ENCODE measurements at regions not wholly inside any gene's neighbourhood (a gene's known extent, or its start where the extent isn't known, plus 50 kb on each side); places are given as distances from the start of the nearest gene placed in this dataset.
"Not testable (repeated sequence)": the region's sequence is repeated elsewhere in the genome, so short reads cannot be mapped to it uniquely, and the experiment has no call there.

- no peak for DNase-seq
- no peaks in the 10 kb centered on the region for H3K4me1 ChIP-seq
- no peaks in the 10 kb centered on the region for H3K36me3 ChIP-seq
- peaks cover 0 to 32% (median 18%) of the 10 kb centered on the region in 8 donors for H3K9me3 ChIP-seq
- H3K27me3 ChIP-seq (replicated peaks in 1 of 7) = peaks cover 0 to 20% (median 0%) of the 10 kb centered on the region in 7 donors
- intact Hi-C loops (cut with DNase I; ENCODE audit: low total_unique reads) = no loop called here
- 29 to 43% (median 33%) methylated on average over 5 of the region's 5 CpGs for WGBS, 5 donors
- TF ChIP-seq POLR2A (IDR thresholded peaks at IDR 0.05) (no peak), POLR2AphosphoS5 (IDR thresholded peaks at IDR 0.05) (no peak), CTCF (IDR thresholded peaks at IDR 0.05 in 8 of 11, conservative IDR thresholded peaks at IDR 0.05 in 3 of 11) (peak in 3 of 11 experiments; percentile 4 to 26 (median 17))
- H3K27ac ChIP-seq = no peak overlapping the region
- no peak overlapping the region for H3K4me3 ChIP-seq
Observed at GRCh38 chr9:33737811-33738606, 57.4 kb upstream of the PRSS3 start.

- TF ChIP-seq POLR2A (IDR thresholded peaks at IDR 0.05) = no peak
- no peak for TF ChIP-seq POLR2AphosphoS5 (IDR thresholded peaks at IDR 0.05)
- DNase-seq = no peak
- H3K9me3 ChIP-seq = peaks cover 0 to 35% (median 18%) of the 10 kb centered on the region in 8 donors
- H3K27me3 ChIP-seq (replicated peaks in 1 of 7) = peaks cover 0 to 17% (median 0%) of the 10 kb centered on the region in 7 donors
- H3K4me1 ChIP-seq = no peaks in the 10 kb centered on the region
- no peaks in the 10 kb centered on the region for H3K36me3 ChIP-seq
- intact Hi-C loops (cut with DNase I; ENCODE audit: low total_unique reads) = no loop called here
- no peak overlapping the region for H3K27ac ChIP-seq
- H3K4me3 ChIP-seq = no peak overlapping the region
Observed at GRCh38 chr9:33739398-33739797, 56.0 kb upstream of the PRSS3 start.

- intact Hi-C loops (cut with DNase I; ENCODE audit: low total_unique reads) = no loop called here
- DNase-seq = no peak
Observed at GRCh38 chr9:33740075-33740474, 55.3 kb upstream of the PRSS3 start.

GRCh38 chr9:33740958-33741357, 54.4 kb upstream of the PRSS3 start:
- Histone ChIP-seq H3K9me3 (peaks cover 0 to 39% (median 18%) of the 10 kb centered on the region in 8 donors), H3K27me3 (replicated peaks in 1 of 7) (peaks cover 0 to 10% (median 0%) of the 10 kb centered on the region in 7 donors)
- 48 to 81% (median 61%) methylated on average over 1 of the region's 1 CpG for WGBS, 5 donors
- H3K36me3 ChIP-seq; H3K27ac ChIP-seq; intact Hi-C loops (cut with DNase I; ENCODE audit: low total_unique reads); DNase-seq; H3K4me1 ChIP-seq; H3K4me3 ChIP-seq: not testable (repeated sequence)

More at GRCh38 chr9:33740075-33740474, 55.3 kb upstream of the PRSS3 start:
- TF ChIP-seq POLR2A (IDR thresholded peaks at IDR 0.05) (no peak), CTCF (IDR thresholded peaks at IDR 0.05 in 8 of 11, conservative IDR thresholded peaks at IDR 0.05 in 3 of 11) (no peak), POLR2AphosphoS5 (IDR thresholded peaks at IDR 0.05) (no peak)
- Histone ChIP-seq H3K36me3 (no peaks in the 10 kb centered on the region), H3K27me3 (replicated peaks in 1 of 7) (peaks cover 0 to 10% (median 0%) of the 10 kb centered on the region in 7 donors), H3K9me3 (peaks cover 0 to 39% (median 18%) of the 10 kb centered on the region in 8 donors), H3K4me1 (no peaks in the 10 kb centered on the region), H3K4me3 (no peak overlapping the region), H3K27ac (no peak overlapping the region)
- 87 to 100% (median 93%) methylated on average over 1 of the region's 1 CpG for WGBS, 5 donors

GRCh38 chr9:33742051-33742450, 53.3 kb upstream of the PRSS3 start:
- Histone ChIP-seq H3K27ac (no peak overlapping the region), H3K9me3 (peaks cover 0 to 39% (median 18%) of the 10 kb centered on the region in 8 donors), H3K36me3 (no peaks in the 10 kb centered on the region), H3K4me3 (no peak overlapping the region), H3K4me1 (no peaks in the 10 kb centered on the region), H3K27me3 (replicated peaks in 1 of 7) (peaks cover 0 to 9% (median 0%) of the 10 kb centered on the region in 7 donors)
- TF ChIP-seq CTCF (IDR thresholded peaks at IDR 0.05 in 8 of 11, conservative IDR thresholded peaks at IDR 0.05 in 3 of 11) = no peak
- no peak for TF ChIP-seq POLR2AphosphoS5 (IDR thresholded peaks at IDR 0.05)
- WGBS, 5 donors = 72 to 89% (median 78%) methylated on average over 3 of the region's 3 CpGs
- intact Hi-C loops (cut with DNase I; ENCODE audit: low total_unique reads) = no loop called here
- DNase-seq = no peak
